SU-DHL-6 (cell line): ENCODE measurements at regions not wholly inside any gene's neighbourhood (a gene's known extent, or its start where the extent isn't known, plus 50 kb on each side); places are given as distances from the start of the nearest gene placed in this dataset.

Experiments
- H2AFZ ChIP-seq: fragments of 200-600 bp; sonication (generic); 2 replicates; pipeline ENCODE4 v1.6.1; 2014; ENCODE audit warnings: low read depth, mild to moderate bottlenecking, moderate library complexity, mixed read lengths, antibody characterized with exemption, low read length; ENCODE audit not compliant: severe bottlenecking
- H3F3A ChIP-seq: fragments of 200-600 bp; shearing (Covaris generic); 2 replicates; pipeline ENCODE4 v1.6.0; 2016; ENCODE audit warnings: antibody characterized with exemption, mild to moderate bottlenecking; ENCODE audit not compliant: insufficient read depth
- H3K27ac ChIP-seq: fragments of 200-600 bp; sonication (generic); 2 replicates; pipeline ENCODE4 v1.5.1; 2016; ENCODE audit warnings: low read depth, mild to moderate bottlenecking, low read length, moderate library complexity, mixed read lengths
- H3K27me3 ChIP-seq: fragments of 200-600 bp; sonication (generic), shearing (Covaris generic); 2 replicates; pipeline ENCODE4 v1.6.0; 2014; ENCODE audit warnings: mild to moderate bottlenecking, low read length
- H3K36me3 ChIP-seq: fragments of 200-600 bp; sonication (generic); 2 replicates; pipeline ENCODE4 v1.6.1; 2014; ENCODE audit warnings: mild to moderate bottlenecking, low read length, mixed read lengths
- H3K4me2 ChIP-seq: fragments of 300-600, 200-600 bp; shearing (Covaris generic), sonication (generic); 2 replicates; pipeline ENCODE4 v1.6.0; 2014; ENCODE audit warnings: low read length, low read depth, mild to moderate bottlenecking; ENCODE audit not compliant: poor library complexity, severe bottlenecking
- H3K4me3 ChIP-seq: fragments of 200-600 bp; sonication (generic); 2 replicates; pipeline ENCODE4 v1.5.1; 2014; ENCODE audit warnings: antibody characterized with exemption, low read length, mild to moderate bottlenecking, mixed read lengths; ENCODE audit not compliant: insufficient read depth, poor library complexity, severe bottlenecking
- H3K79me2 ChIP-seq: fragments of 200-600 bp; sonication (generic); 2 replicates; pipeline ENCODE4 v1.6.1; 2014; ENCODE audit warnings: mild to moderate bottlenecking, low read length, moderate library complexity; ENCODE audit not compliant: insufficient read depth
- H3K9ac ChIP-seq: fragments of 200-600 bp; sonication (generic); 2 replicates; pipeline ENCODE4 v1.7.0; 2014; ENCODE audit warnings: mild to moderate bottlenecking, low read length
- H3K9me2 ChIP-seq: fragments of 200-600 bp; sonication (generic); replicated peaks from 2 replicates; pipeline ENCODE4 v1.6.1; 2014; ENCODE audit warnings: low read length; ENCODE audit not compliant: insufficient read depth
- H3K9me3 ChIP-seq: fragments of 200-600 bp; sonication (generic); 2 replicates; pipeline ENCODE4 v1.6.1; 2014; ENCODE audit warnings: low read length, mixed read lengths; ENCODE audit not compliant: insufficient read depth
- H4K20me1 ChIP-seq: fragments of 200-600 bp; sonication (generic); 2 replicates; pipeline ENCODE4 v1.6.1; 2014; ENCODE audit warnings: low read depth, mild to moderate bottlenecking, antibody characterized with exemption, low read length, moderate library complexity, mixed read lengths
- EZH2phosphoT487 ChIP-seq: fragments of 200-600 bp; sonication (generic), shearing (Covaris generic); conservative IDR thresholded peaks from 2 replicates; pipeline ENCODE4 v1.6.1; 2018; ENCODE audit warnings: mild to moderate bottlenecking, antibody characterized with exemption, low read length, moderate library complexity, mixed read lengths
- TF ChIP-seq, protein P1 (sequence below): fragments of 200-600 bp; sonication (generic); IDR thresholded peaks from one replicate; pipeline ENCODE4 v1.5.1; 2017; ENCODE audit warnings: antibody characterized with exemption, mild to moderate bottlenecking, low read length, moderate library complexity; ENCODE audit not compliant: insufficient read depth, poor library complexity, severe bottlenecking

DNA sequence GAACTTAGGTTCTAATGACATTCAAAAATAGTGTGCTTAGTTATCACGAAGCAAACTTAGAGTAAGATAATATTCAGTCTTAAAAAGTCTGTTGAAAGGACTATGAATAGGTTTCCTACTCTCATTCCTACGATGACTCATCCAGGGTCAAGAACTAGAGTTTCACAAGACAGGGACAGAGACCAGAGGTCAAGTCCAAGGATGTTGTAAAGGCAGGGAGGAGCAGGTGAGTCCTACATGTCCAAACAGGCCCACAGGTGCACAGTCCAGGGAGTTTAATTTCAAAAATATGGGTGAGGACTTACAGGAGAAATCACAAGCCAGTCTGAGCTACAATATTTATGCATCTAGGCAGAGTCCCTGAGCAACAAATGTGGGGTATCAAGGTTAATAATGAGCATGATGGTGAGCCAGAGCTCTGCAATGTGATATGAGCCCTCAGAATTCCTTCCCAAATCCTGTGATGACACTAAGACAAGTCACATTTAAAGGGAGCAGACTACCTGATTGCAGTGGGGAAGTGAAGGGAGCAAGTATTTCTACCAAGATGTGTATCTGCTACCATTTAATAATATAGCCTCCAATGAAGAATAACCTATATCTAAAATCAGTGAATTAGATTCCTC, 100.0 kb upstream of the NRIP1 start:
- H3K9ac ChIP-seq: no peak overlapping the region
- H3K79me2 ChIP-seq: no peaks in the 10 kb centered on the region
- no peaks in the 10 kb centered on the region for H3F3A ChIP-seq
- H3K4me3 ChIP-seq: no peak overlapping the region
- H3K9me3 ChIP-seq: no peaks in the 10 kb centered on the region
- no peak overlapping the region for H2AFZ ChIP-seq
- H4K20me1 ChIP-seq: no peaks in the 10 kb centered on the region
- no peaks in the 10 kb centered on the region for H3K27me3 ChIP-seq
- no peak overlapping the region for H3K27ac ChIP-seq
- no peaks in the 10 kb centered on the region for H3K36me3 ChIP-seq
- TF ChIP-seq, protein P1, sequence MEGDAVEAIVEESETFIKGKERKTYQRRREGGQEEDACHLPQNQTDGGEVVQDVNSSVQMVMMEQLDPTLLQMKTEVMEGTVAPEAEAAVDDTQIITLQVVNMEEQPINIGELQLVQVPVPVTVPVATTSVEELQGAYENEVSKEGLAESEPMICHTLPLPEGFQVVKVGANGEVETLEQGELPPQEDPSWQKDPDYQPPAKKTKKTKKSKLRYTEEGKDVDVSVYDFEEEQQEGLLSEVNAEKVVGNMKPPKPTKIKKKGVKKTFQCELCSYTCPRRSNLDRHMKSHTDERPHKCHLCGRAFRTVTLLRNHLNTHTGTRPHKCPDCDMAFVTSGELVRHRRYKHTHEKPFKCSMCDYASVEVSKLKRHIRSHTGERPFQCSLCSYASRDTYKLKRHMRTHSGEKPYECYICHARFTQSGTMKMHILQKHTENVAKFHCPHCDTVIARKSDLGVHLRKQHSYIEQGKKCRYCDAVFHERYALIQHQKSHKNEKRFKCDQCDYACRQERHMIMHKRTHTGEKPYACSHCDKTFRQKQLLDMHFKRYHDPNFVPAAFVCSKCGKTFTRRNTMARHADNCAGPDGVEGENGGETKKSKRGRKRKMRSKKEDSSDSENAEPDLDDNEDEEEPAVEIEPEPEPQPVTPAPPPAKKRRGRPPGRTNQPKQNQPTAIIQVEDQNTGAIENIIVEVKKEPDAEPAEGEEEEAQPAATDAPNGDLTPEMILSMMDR: no peak
- no peak for TF ChIP-seq EZH2phosphoT487
- H3K4me2 ChIP-seq: no peak overlapping the region
- H3K9me2 ChIP-seq: no peaks in the 10 kb centered on the region

DNA sequence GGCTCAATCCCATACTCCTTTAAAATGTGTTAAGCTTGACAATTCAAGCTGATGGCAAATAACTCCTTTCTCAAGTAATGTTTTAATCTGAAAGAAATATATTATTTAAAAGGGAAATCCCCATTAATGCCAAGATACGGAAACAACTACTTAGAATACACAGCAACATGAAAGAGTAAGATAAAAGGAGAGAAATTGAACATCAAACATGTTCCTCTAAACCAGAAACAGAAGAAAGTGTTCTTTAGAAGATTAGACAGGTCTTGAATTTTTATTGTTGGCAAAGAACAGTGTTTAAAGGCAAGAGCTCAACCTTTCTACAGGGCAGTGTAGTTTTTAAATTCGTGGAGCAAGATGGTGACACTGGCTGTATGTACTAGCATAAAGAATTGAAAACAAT, 105.8 kb upstream of the NRIP1 start:
- TF ChIP-seq, protein P1: no peak
- TF ChIP-seq EZH2phosphoT487: no peak
- no peak overlapping the region for H3K4me2 ChIP-seq
- no peaks in the 10 kb centered on the region for H3F3A ChIP-seq
- no peak overlapping the region for H2AFZ ChIP-seq
- no peaks in the 10 kb centered on the region for H3K79me2 ChIP-seq
- no peaks in the 10 kb centered on the region for H3K27me3 ChIP-seq
- H3K36me3 ChIP-seq: no peaks in the 10 kb centered on the region
- no peak overlapping the region for H3K4me3 ChIP-seq
- H3K9me2 ChIP-seq: no peaks in the 10 kb centered on the region
- no peaks in the 10 kb centered on the region for H3K9me3 ChIP-seq
- H3K27ac ChIP-seq: no peak overlapping the region
- no peaks in the 10 kb centered on the region for H4K20me1 ChIP-seq
- H3K9ac ChIP-seq: no peak overlapping the region

DNA sequence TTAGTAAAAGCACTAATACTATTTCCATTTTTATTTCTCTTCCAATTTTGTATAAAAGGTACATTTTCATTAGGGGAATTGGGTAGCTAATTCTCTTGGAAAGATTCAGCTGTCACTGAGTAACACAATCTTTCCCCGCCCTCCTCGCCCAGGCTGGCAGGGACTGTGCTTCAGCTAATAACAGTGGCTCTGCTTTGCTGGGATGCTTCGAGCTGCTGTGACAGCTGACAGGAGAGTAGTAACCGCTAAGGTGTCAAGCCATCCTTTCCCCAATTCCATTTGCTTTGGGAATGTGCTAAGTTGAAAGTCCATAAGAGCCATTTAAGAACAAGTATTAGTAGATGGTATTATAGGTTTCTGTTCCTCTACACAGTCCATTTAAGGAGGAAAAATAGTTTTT, 106.7 kb upstream of the NRIP1 start:
- Histone ChIP-seq H3K36me3 (no peaks in the 10 kb centered on the region), H3K4me3 (no peak overlapping the region), H3K27me3 (no peaks in the 10 kb centered on the region), H3K9me3 (no peaks in the 10 kb centered on the region), H2AFZ (no peak overlapping the region), H3K9ac (no peak overlapping the region), H3K9me2 (no peaks in the 10 kb centered on the region), H3K79me2 (no peaks in the 10 kb centered on the region), H3K4me2 (no peak overlapping the region), H3K27ac (no peak overlapping the region), H3F3A (no peaks in the 10 kb centered on the region), H4K20me1 (no peaks in the 10 kb centered on the region)
- TF ChIP-seq EZH2phosphoT487: no peak
- TF ChIP-seq, protein P1: no peak
